ENCODE measurements at regions not wholly inside any gene's neighbourhood (a gene's known extent, or its start where the extent isn't known, plus 50 kb on each side); places are given as distances from the start of the nearest gene placed in this dataset.

- H3K56ac ChIP-seq (ENCODE audit: extremely low read depth, insufficient read depth, low read length), result no peak overlapping the region
- POLR2A ChIA-PET (ENCODE audit: unreplicated experiment), result no interaction called here
- BruUV-seq (replicated peaks), result no TSS peak
- H2AK5ac ChIP-seq (ENCODE audit: low read depth, low read length), result no peak overlapping the region
- H3K4me2 ChIP-seq (ENCODE audit: low read depth, low read length), result no peak overlapping the region
- DNase-seq (no peak), ATAC-seq (ENCODE audit: low read depth) (no peak)
- H2BK5ac ChIP-seq (ENCODE audit: low read depth, low read length, poor library complexity, severe bottlenecking), result no peak overlapping the region
- peaks cover 3% of the 10 kb centered on the region; the same call in 1 of the 2 replicates for H4K20me1 ChIP-seq (ENCODE audit: insufficient read depth, low read length)
- peaks cover 16% of the 10 kb centered on the region for H3K9me1 ChIP-seq (ENCODE audit: insufficient read depth, low read length)
- H3K9me3 ChIP-seq (ENCODE audit: control insufficient read depth, insufficient read depth, low read length), result no peaks in the 10 kb centered on the region
- no CpG with 5 or more reads among the region's 2 CpGs for WGBS, 2 experiments (ENCODE audit: extremely low coverage in 2 of 2, insufficient read length in 1 of 2)
- H3K36me3 ChIP-seq (ENCODE audit: control insufficient read depth, insufficient read depth, low read length), result no peaks in the 10 kb centered on the region
- intact Hi-C loops (cut with micrococcal nuclease) (no loop called here), dilution Hi-C loops (cut with HindIII; ENCODE audit: low sequenced_read_pairs, unreplicated experiment) (no loop called here), in situ Hi-C loops (cut with MboI; ENCODE audit: low sequenced_read_pairs) (no loop called here)
- peaks cover 8% of the 10 kb centered on the region for H3K4me1 ChIP-seq (ENCODE audit: control insufficient read depth, insufficient read depth, low read length)
- H4K5ac ChIP-seq (ENCODE audit: low read depth, low read length), result no peak overlapping the region
- no peak overlapping the region for H2AK9ac ChIP-seq (replicated peaks; ENCODE audit: low read depth, low read length, poor library complexity)
- TF ChIP-seq CHD1 (IDR thresholded peaks at IDR 0.05; ENCODE audit: low read depth, low read length) (no peak), MXI1 (IDR thresholded peaks at IDR 0.05; ENCODE audit: borderline replicate concordance, low read depth, low read length) (no peak), RFX5 (IDR thresholded peaks at IDR 0.05; ENCODE audit: low read depth, low read length) (no peak), BHLHE40 (IDR thresholded peaks at IDR 0.05; ENCODE audit: low read depth, low read length) (no peak), ELK1 (IDR thresholded peaks at IDR 0.05; ENCODE audit: borderline replicate concordance, low read depth, low read length) (no peak), RCOR1 (IDR thresholded peaks at IDR 0.05; ENCODE audit: insufficient replicate concordance, low read length) (no peak), SMC3 (IDR thresholded peaks at IDR 0.05; ENCODE audit: low read depth, low read length) (no peak), NFE2L2 (IDR thresholded peaks at IDR 0.05; ENCODE audit: low read depth, low read length) (no peak)
- TF ChIP-seq, protein P1, sequence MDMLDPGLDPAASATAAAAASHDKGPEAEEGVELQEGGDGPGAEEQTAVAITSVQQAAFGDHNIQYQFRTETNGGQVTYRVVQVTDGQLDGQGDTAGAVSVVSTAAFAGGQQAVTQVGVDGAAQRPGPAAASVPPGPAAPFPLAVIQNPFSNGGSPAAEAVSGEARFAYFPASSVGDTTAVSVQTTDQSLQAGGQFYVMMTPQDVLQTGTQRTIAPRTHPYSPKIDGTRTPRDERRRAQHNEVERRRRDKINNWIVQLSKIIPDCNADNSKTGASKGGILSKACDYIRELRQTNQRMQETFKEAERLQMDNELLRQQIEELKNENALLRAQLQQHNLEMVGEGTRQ (IDR thresholded peaks at IDR 0.05; ENCODE audit: low read depth, low read length), result no peak
- no peak overlapping the region for H2BK15ac ChIP-seq (ENCODE audit: low read depth, low read length)
- no peak overlapping the region for H3K4me3 ChIP-seq (ENCODE audit: insufficient read depth, low read depth, low read length)
- no peak overlapping the region for H3K27ac ChIP-seq (ENCODE audit: insufficient read depth, low read length)
- H2BK120ac ChIP-seq (ENCODE audit: low read depth, low read length), result no peak overlapping the region
- H3K27me3 ChIP-seq (ENCODE audit: control insufficient read depth, insufficient read depth, low read length), result peaks cover 13% of the 10 kb centered on the region
- no peak overlapping the region for H4K91ac ChIP-seq (ENCODE audit: insufficient read depth, low read depth, low read length)
- no peaks in the 10 kb centered on the region for H3K79me1 ChIP-seq (ENCODE audit: low read depth in 1 of 2, low read length in 2 of 2)
- H3K23ac ChIP-seq (ENCODE audit: low read depth, low read length), result no peak overlapping the region
- no peak overlapping the region for H2AFZ ChIP-seq (replicated peaks; ENCODE audit: low read length, poor library complexity)
- no peak overlapping the region for H3K18ac ChIP-seq (ENCODE audit: low read depth, low read length)
- no peak overlapping the region for H3K14ac ChIP-seq (replicated peaks; ENCODE audit: low read depth, low read length)
- H4K8ac ChIP-seq (ENCODE audit: low read depth in 2 of 2, low read length in 2 of 2), result no peak overlapping the region
- CTCF ChIA-PET, result no interaction called here
- H3K9ac ChIP-seq (ENCODE audit: low read depth, low read length), result no peak overlapping the region
- no peak overlapping the region for H3K4ac ChIP-seq (ENCODE audit: low read depth, low read length)
- H2BK20ac ChIP-seq (ENCODE audit: low read depth, low read length), result no peak overlapping the region
Measured at GRCh38 chr11:19445771-19446170, 205.0 kb upstream of the E2F8 start.
